HEK293 (cell line): ENCODE measurements at regions not wholly inside any gene's neighbourhood (a gene's known extent, or its start where the extent isn't known, plus 50 kb on each side); places are given as distances from the start of the nearest gene placed in this dataset.

Experiments used
- CTCF ChIA-PET: fragments of 350-600 bp; formaldehyde crosslinking; extraction: SDS; loops from one replicate; lab custom pipeline; 2021; ENCODE audit warnings: antibody characterized with exemption; lab: Yijun Ruan, JAX
- POLR2A ChIA-PET: fragments of 300-600 bp; formaldehyde crosslinking; extraction: SDS; loops from one replicate; lab custom pipeline; 2020; ENCODE audit warnings: antibody characterized with exemption, inconsistent platforms; lab: Yijun Ruan, JAX
- H3K27ac ChIP-seq: fragments of 200-500 bp; sonication (Bioruptor generic); 2 replicates; pipeline ENCODE4 v1.5.1; 2014; ENCODE audit warnings: low read depth, low read length, control low read depth, inconsistent platforms; ENCODE audit errors: extremely low read depth
- H3K36me3 ChIP-seq, 2 experiments: fragments of 200-500 bp in 1 of 2; sonication (Bioruptor generic) in 1 of 2; 1 replicate in 1 of 2; 2 replicates in 1 of 2; pipeline ENCODE4 v1.5.1; 2014 to 2017; ENCODE audit warnings: inconsistent platforms in 2 of 2, low read length in 2 of 2; ENCODE audit not compliant: control insufficient read depth in 2 of 2, insufficient read depth in 1 of 2
- H3K4me1 ChIP-seq: fragments of 200-500 bp; sonication (Bioruptor generic); 2 replicates; pipeline ENCODE4 v1.5.1; 2014; ENCODE audit warnings: mild to moderate bottlenecking, low read length, inconsistent platforms; ENCODE audit not compliant: control insufficient read depth, insufficient read depth
- H3K4me3 ChIP-seq: 2 replicates; pipeline ENCODE4 v1.5.1; 2011; ENCODE audit warnings: low read depth, mild to moderate bottlenecking, control low read depth, low read length, moderate library complexity
- H3K9me3 ChIP-seq: fragments of 200-500 bp; sonication (Bioruptor generic); 2 replicates; pipeline ENCODE4 v1.5.1; 2014; ENCODE audit warnings: low read depth, low read length, inconsistent platforms; ENCODE audit not compliant: control insufficient read depth, insufficient read depth
- OSR2 ChIP-seq: fragments of 450-650 bp; formaldehyde crosslinking; IDR thresholded peaks from 2 replicates; pipeline ENCODE4 v1.5.1; 2016; ENCODE audit warnings: missing biosample characterization, missing genetic modification characterization
- SETDB1 ChIP-seq: IDR thresholded peaks from one replicate; pipeline ENCODE4 v1.6.1; 2017; ENCODE audit warnings: mild to moderate bottlenecking, low read length, moderate library complexity, mixed read lengths; ENCODE audit not compliant: insufficient read length
- TRIM28 ChIP-seq: IDR thresholded peaks from 2 replicates; pipeline ENCODE4 v1.6.1; 2011; ENCODE audit warnings: low read length, control low read depth, borderline replicate concordance
- YY2 ChIP-seq: fragments of 450-650 bp; formaldehyde crosslinking; IDR thresholded peaks from 2 replicates; pipeline ENCODE4 v1.5.1; 2016; ENCODE audit warnings: missing biosample characterization, missing genetic modification characterization
- ZBTB8A ChIP-seq: fragments of 450-650 bp; formaldehyde crosslinking; IDR thresholded peaks from 2 replicates; pipeline ENCODE4 v1.5.1; 2016; ENCODE audit warnings: missing biosample characterization, missing genetic modification characterization
- ZFP41 ChIP-seq: fragments of 450-650 bp; formaldehyde crosslinking; IDR thresholded peaks from 2 replicates; pipeline ENCODE4 v1.5.1; 2016; ENCODE audit warnings: missing biosample characterization, missing genetic modification characterization, borderline replicate concordance
- ZNF121 ChIP-seq: fragments of 450-650 bp; formaldehyde crosslinking; IDR thresholded peaks from 2 replicates; pipeline ENCODE4 v1.5.1; 2016; ENCODE audit warnings: missing biosample characterization, missing genetic modification characterization
- ZNF239 ChIP-seq: fragments of 450-650 bp; formaldehyde crosslinking; IDR thresholded peaks from 2 replicates; pipeline ENCODE4 v1.5.1; 2016; ENCODE audit warnings: missing biosample characterization, missing genetic modification characterization
- ZNF501 ChIP-seq: fragments of 450-650 bp; formaldehyde crosslinking; IDR thresholded peaks from 2 replicates; pipeline ENCODE4 v1.5.1; 2016; ENCODE audit warnings: missing biosample characterization, missing genetic modification characterization
- ZNF544 ChIP-seq: fragments of 450-650 bp; formaldehyde crosslinking; IDR thresholded peaks from 2 replicates; pipeline ENCODE4 v1.5.0; 2017; ENCODE audit warnings: missing biosample characterization, missing genetic modification characterization
- ZNF600 ChIP-seq: fragments of 450-650 bp; formaldehyde crosslinking; IDR thresholded peaks from 2 replicates; pipeline ENCODE4 v1.5.1; 2016; ENCODE audit warnings: missing biosample characterization, missing genetic modification characterization
- ZNF76 ChIP-seq: fragments of 450-650 bp; formaldehyde crosslinking; IDR thresholded peaks from 2 replicates; pipeline ENCODE4; 2016; ENCODE audit warnings: low read depth, missing biosample characterization, missing genetic modification characterization, borderline replicate concordance
- ZNF843 ChIP-seq: fragments of 450-650 bp; formaldehyde crosslinking; IDR thresholded peaks from 2 replicates; pipeline ENCODE4 v1.5.1; 2016; ENCODE audit warnings: missing biosample characterization, missing genetic modification characterization
- ZSCAN30 ChIP-seq: fragments of 450-650 bp; IDR thresholded peaks from 2 replicates; pipeline ENCODE4 v1.5.1; 2018; ENCODE audit warnings: missing biosample characterization, mild to moderate bottlenecking, missing genetic modification characterization, moderate library complexity
- TF ChIP-seq, protein P1 (sequence below): fragments of 450-650 bp; formaldehyde crosslinking; IDR thresholded peaks from 2 replicates; pipeline ENCODE4 v1.5.1; 2016; ENCODE audit warnings: missing biosample characterization, missing genetic modification characterization
- TF ChIP-seq, protein P2 (sequence below): fragments of 450-650 bp; formaldehyde crosslinking; IDR thresholded peaks from 2 replicates; pipeline ENCODE4 v1.5.1; 2016; ENCODE audit warnings: missing biosample characterization, missing genetic modification characterization, borderline replicate concordance
- TF ChIP-seq, protein P3 (sequence below): fragments of 450-650 bp; formaldehyde crosslinking; IDR thresholded peaks from 2 replicates; pipeline ENCODE4 v1.5.1; 2016; ENCODE audit warnings: missing biosample characterization, missing genetic modification characterization
- TF ChIP-seq, protein P4 (sequence below): fragments of 450-650 bp; formaldehyde crosslinking; IDR thresholded peaks from 2 replicates; pipeline ENCODE4 v1.5.1; 2017; ENCODE audit warnings: missing biosample characterization, missing genetic modification characterization

DNA sequence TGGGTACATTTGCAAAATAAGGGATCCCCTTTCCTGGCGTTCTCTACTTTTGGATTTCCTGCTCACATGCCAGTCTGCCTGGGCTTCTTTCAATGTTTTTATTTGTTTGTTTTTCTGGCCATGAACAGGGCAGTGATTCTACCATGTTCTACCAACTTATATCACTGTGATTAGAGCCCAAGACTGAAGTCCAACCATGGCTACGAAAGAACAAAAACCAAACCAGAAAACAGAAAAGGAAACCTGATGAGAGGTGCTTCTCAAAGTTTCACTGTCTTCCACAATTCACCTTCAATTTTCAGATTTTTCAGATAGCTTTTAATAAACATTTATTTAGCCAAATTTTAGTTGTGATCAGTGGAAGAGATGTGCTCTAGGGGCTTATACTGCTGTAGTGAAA lies 187.6 kb upstream of the TACR3 start:
- Histone ChIP-seq H3K4me1 (no peaks in the 10 kb centered on the region), H3K36me3 (no peaks in the 10 kb centered on the region), H3K27ac (no peak overlapping the region), H3K4me3 (no peak overlapping the region), H3K9me3 (no peaks in the 10 kb centered on the region)
- POLR2A ChIA-PET: no interaction called here
- CTCF ChIA-PET: no interaction called here
- TF ChIP-seq, protein P1, sequence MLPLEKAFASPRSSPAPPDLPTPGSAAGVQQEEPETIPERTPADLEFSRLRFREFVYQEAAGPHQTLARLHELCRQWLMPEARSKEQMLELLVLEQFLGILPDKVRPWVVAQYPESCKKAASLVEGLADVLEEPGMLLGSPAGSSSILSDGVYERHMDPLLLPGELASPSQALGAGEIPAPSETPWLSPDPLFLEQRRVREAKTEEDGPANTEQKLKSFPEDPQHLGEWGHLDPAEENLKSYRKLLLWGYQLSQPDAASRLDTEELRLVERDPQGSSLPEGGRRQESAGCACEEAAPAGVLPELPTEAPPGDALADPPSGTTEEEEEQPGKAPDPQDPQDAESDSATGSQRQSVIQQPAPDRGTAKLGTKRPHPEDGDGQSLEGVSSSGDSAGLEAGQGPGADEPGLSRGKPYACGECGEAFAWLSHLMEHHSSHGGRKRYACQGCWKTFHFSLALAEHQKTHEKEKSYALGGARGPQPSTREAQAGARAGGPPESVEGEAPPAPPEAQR (tag by site-specific recombination): no peak

DNA sequence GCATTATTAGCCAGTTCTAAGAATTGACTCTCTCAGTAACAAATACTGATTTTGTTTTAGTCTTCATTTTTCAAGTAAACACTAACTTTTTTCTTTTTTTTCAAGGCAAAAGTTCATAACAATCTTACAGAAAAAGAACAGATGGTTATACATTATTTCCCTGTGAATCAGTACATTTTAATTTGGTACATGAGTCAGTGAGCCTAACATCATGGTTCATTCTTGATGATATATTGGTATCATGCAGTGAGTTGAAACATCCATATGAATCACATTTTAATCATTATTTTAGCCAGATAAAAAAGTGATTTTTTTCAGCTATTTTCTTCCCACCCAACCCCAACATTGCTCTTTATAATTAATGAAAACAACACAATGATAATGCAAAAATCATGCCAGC lies 184.3 kb upstream of the TACR3 start:
- H3K9me3 ChIP-seq: no peaks in the 10 kb centered on the region
- POLR2A ChIA-PET: no interaction called here
- TF ChIP-seq ZBTB8A (tag by site-specific recombination): no peak
- TF ChIP-seq, protein P2, sequence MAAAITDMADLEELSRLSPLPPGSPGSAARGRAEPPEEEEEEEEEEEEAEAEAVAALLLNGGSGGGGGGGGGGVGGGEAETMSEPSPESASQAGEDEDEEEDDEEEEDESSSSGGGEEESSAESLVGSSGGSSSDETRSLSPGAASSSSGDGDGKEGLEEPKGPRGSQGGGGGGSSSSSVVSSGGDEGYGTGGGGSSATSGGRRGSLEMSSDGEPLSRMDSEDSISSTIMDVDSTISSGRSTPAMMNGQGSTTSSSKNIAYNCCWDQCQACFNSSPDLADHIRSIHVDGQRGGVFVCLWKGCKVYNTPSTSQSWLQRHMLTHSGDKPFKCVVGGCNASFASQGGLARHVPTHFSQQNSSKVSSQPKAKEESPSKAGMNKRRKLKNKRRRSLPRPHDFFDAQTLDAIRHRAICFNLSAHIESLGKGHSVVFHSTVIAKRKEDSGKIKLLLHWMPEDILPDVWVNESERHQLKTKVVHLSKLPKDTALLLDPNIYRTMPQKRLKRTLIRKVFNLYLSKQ: no peak
- TF ChIP-seq, protein P3, sequence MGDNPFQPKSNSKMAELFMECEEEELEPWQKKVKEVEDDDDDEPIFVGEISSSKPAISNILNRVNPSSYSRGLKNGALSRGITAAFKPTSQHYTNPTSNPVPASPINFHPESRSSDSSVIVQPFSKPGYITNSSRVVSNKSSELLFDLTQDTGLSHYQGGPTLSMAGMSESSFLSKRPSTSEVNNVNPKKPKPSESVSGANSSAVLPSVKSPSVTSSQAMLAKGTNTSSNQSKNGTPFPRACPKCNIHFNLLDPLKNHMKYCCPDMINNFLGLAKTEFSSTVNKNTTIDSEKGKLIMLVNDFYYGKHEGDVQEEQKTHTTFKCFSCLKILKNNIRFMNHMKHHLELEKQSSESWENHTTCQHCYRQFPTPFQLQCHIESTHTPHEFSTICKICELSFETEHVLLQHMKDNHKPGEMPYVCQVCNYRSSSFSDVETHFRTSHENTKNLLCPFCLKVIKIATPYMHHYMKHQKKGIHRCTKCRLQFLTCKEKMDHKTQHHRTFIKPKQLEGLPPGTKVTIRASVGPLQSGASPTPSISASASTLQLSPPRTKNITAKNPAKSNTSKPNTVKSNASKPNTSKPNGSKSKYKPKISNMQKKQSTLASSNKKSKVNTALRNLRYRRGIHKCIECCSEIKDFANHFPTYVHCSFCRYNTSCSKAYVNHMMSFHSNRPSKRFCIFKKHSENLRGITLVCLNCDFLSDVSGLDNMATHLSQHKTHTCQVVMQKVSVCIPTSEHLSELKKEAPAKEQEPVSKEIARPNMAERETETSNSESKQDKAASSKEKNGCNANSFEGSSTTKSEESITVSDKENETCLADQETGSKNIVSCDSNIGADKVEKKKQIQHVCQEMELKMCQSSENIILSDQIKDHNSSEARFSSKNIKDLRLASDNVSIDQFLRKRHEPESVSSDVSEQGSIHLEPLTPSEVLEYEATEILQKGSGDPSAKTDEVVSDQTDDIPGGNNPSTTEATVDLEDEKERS (tag by site-specific recombination): no peak
- no peak for TF ChIP-seq YY2 (tag by site-specific recombination)
- TF ChIP-seq ZNF121: no peak
- TF ChIP-seq, protein P4, sequence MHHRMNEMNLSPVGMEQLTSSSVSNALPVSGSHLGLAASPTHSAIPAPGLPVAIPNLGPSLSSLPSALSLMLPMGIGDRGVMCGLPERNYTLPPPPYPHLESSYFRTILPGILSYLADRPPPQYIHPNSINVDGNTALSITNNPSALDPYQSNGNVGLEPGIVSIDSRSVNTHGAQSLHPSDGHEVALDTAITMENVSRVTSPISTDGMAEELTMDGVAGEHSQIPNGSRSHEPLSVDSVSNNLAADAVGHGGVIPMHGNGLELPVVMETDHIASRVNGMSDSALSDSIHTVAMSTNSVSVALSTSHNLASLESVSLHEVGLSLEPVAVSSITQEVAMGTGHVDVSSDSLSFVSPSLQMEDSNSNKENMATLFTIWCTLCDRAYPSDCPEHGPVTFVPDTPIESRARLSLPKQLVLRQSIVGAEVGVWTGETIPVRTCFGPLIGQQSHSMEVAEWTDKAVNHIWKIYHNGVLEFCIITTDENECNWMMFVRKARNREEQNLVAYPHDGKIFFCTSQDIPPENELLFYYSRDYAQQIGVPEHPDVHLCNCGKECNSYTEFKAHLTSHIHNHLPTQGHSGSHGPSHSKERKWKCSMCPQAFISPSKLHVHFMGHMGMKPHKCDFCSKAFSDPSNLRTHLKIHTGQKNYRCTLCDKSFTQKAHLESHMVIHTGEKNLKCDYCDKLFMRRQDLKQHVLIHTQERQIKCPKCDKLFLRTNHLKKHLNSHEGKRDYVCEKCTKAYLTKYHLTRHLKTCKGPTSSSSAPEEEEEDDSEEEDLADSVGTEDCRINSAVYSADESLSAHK (tag by site-specific recombination): no peak
- TF ChIP-seq ZNF600: no peak
- TF ChIP-seq ZNF843 (tag by site-specific recombination): no peak
- no peak for TF ChIP-seq ZFP41 (tag by site-specific recombination)
- TF ChIP-seq TRIM28: no peak
- no peak for TF ChIP-seq OSR2 (tag by site-specific recombination)
- no peak for TF ChIP-seq ZNF544 (tag by site-specific recombination)
- no peak for TF ChIP-seq ZSCAN30 (tag by site-specific recombination)
- TF ChIP-seq SETDB1: no peak
- TF ChIP-seq ZNF501 (tag by site-specific recombination): no peak
- no peak for TF ChIP-seq ZNF76 (tag by site-specific recombination)
- no peak for TF ChIP-seq ZNF239 (tag by site-specific recombination)
- H3K27ac ChIP-seq: no peak overlapping the region
- no peaks in the 10 kb centered on the region for H3K36me3 ChIP-seq
- H3K4me1 ChIP-seq: no peaks in the 10 kb centered on the region
- CTCF ChIA-PET: interaction anchor here (0.7 kb wide), 1 partner anchor 540 kb away, joined by 6 read pairs; no protein-coding TSS in a partner anchor
- no peak overlapping the region for H3K4me3 ChIP-seq
